Motor neuron (in vitro differentiated cells): ENCODE measurements at regions not wholly inside any gene's neighbourhood (a gene's known extent, or its start where the extent isn't known, plus 50 kb on each side); places are given as distances from the start of the nearest gene placed in this dataset.

Source experiments
- ATAC-seq, 8 experiments: fragments of 200-7000 bp; cut with Tn5 transposase; replicated peaks in 6 of 8; 2 replicates each; pipeline ENCODE4 v1.8.0; 2021; ENCODE audit warnings: mild to moderate bottlenecking in 8 of 8, moderate library complexity in 8 of 8
- H3K27ac ChIP-seq, 2 donors: fragments of 250-450 bp; sonication (Bioruptor Pico); 2 replicates each; pipeline ENCODE4 v1.9.0; 2021; ENCODE audit warnings: antibody characterized with exemption in 2 of 2, mild to moderate bottlenecking in 2 of 2, moderate library complexity in 1 of 2
- H3K4me1 ChIP-seq, 2 donors: fragments of 250-450 bp; sonication (Bioruptor Pico); replicated peaks in 1 of 2; 2 replicates each; pipeline ENCODE4 v1.6.1; 2021; ENCODE audit warnings: antibody characterized with exemption in 2 of 2, mild to moderate bottlenecking in 2 of 2, moderate library complexity in 1 of 2
- H3K4me3 ChIP-seq, 5 donors: fragments of 250-450 bp; sonication (Bioruptor Pico); 2 replicates each; pipeline ENCODE4 v1.9.0; 2021; ENCODE audit warnings: antibody characterized with exemption in 5 of 5, mild to moderate bottlenecking in 5 of 5, moderate library complexity in 4 of 5
- WGBS, 10 experiments: fragments of 450-650 bp; shearing (Covaris generic); methylation state at CpG; one replicate each; pipeline ENCODE4 v1.0.0; 2022; 5-methylcytosine and 5-hydroxymethylcytosine counted together
- in situ Hi-C, 9 experiments: fragments of 400-800 bp; cut with MboI; loops; one replicate each; pipeline ENCODE4 v1.15.0; 2021; ENCODE audit warnings: low sequenced_read_pairs in 9 of 9, low pct_unique_long_range_greater_than_20kb in 2 of 9; ENCODE audit not compliant: unreplicated experiment in 9 of 9

GRCh38 chr11:76721755-76722677 is 51.5 kb upstream of the LRRC32 start:
- H3K4me3 ChIP-seq: no peak overlapping the region
- in situ Hi-C loops: no loop called here
- peaks cover 7 to 8% of the 10 kb centered on the region in 2 donors for H3K4me1 ChIP-seq
- peak; percentile 96 to 98 (median 98) for ATAC-seq
- 0 to 100% (median 23%) methylated on average over 1 to 7 of the region's 25 CpGs for WGBS, 10 experiments
- H3K27ac ChIP-seq: no peak overlapping the region

- WGBS, 10 experiments: 17 to 80% (median 55%) methylated on average over 1 to 2 of the region's 2 CpGs; no CpG with 5 or more reads in 2 of the 10 experiments
- H3K4me1 ChIP-seq: peaks cover under 1 to 8% of the 10 kb centered on the region in 2 donors
- in situ Hi-C loops: no loop called here
- H3K4me3 ChIP-seq: no peak overlapping the region
- H3K27ac ChIP-seq: no peak overlapping the region
- ATAC-seq: no peak
Measured at GRCh38 chr11:76723142-76723541, 52.6 kb upstream of the LRRC32 start.

GRCh38 chr11:76723548-76723947 is 53.0 kb upstream of the LRRC32 start:
- Histone ChIP-seq H3K4me1 (peaks cover 0 to 8% of the 10 kb centered on the region in 2 donors), H3K4me3 (no peak overlapping the region), H3K27ac (no peak overlapping the region)
- 17 to 67% methylated on average over 1 of the region's 1 CpG; no CpG with 5 or more reads in 8 of the 10 experiments for WGBS, 10 experiments
- in situ Hi-C loops: no loop called here
- ATAC-seq: no peak

GRCh38 chr11:76724171-76724768 is 53.7 kb upstream of the LRRC32 start:
- Histone ChIP-seq H3K4me1 (peaks cover 0 to 8% of the 10 kb centered on the region in 2 donors), H3K27ac (no peak overlapping the region), H3K4me3 (no peak overlapping the region)
- no peak for ATAC-seq
- in situ Hi-C loops: no loop called here
- 6 to 70% (median 50%) methylated on average over 2 to 3 of the region's 3 CpGs; no CpG with 5 or more reads in 2 of the 10 experiments for WGBS, 10 experiments

GRCh38 chr11:76728227-76728626 is 54.9 kb upstream of the TSKU start:
- no peak for ATAC-seq
- in situ Hi-C loops: loop anchor here in 5 of 9 experiments (25.0 kb wide), 2 partner anchors 184 to 309 kb away; partner anchors contain the start of gene B3GNT6 (in 4 of the 5)
- Histone ChIP-seq H3K4me3 (no peak overlapping the region), H3K4me1 (no peaks in the 10 kb centered on the region), H3K27ac (no peak overlapping the region)
- 11 to 83% (median 54%) methylated on average over 1 of the region's 1 CpG; no CpG with 5 or more reads in 2 of the 10 experiments for WGBS, 10 experiments

- 63 to 100% (median 83%) methylated on average over 1 of the region's 1 CpG; no CpG with 5 or more reads in 5 of the 10 experiments for WGBS, 10 experiments
- H3K4me1 ChIP-seq: no peaks in the 10 kb centered on the region
- ATAC-seq: no peak
- in situ Hi-C loops: loop anchor here in 5 of 9 experiments (25.0 kb wide), 2 partner anchors 184 to 309 kb away; partner anchors contain the start of gene B3GNT6 (in 4 of the 5)
- no peak overlapping the region for H3K27ac ChIP-seq
- no peak overlapping the region for H3K4me3 ChIP-seq
Measured at GRCh38 chr11:76728778-76729177, 54.4 kb upstream of the TSKU start.

GRCh38 chr11:76729214-76729613 is 53.9 kb upstream of the TSKU start:
- in situ Hi-C loops: loop anchor here in 5 of 9 experiments (25.0 kb wide), 2 partner anchors 183 to 308 kb away; partner anchors contain the start of gene B3GNT6 (in 4 of the 5)
- no peak for ATAC-seq
- Histone ChIP-seq H3K4me1 (no peaks in the 10 kb centered on the region), H3K27ac (no peak overlapping the region), H3K4me3 (no peak overlapping the region)
- 50 to 67% (median 63%) methylated on average over 1 of the region's 1 CpG; no CpG with 5 or more reads in 5 of the 10 experiments for WGBS, 10 experiments

GRCh38 chr11:76730887-76731565 is 52.1 kb upstream of the TSKU start:
- WGBS, 10 experiments: 19 to 83% (median 53%) methylated on average over 1 to 6 of the region's 6 CpGs; no CpG with 5 or more reads in 1 of the 10 experiments
- in situ Hi-C loops: loop anchor here in 5 of 9 experiments (10.0 to 25.0 kb wide), 3 partner anchors 54 to 306 kb away; partner anchors contain the start of genes B3GNT6 (in 4 of the 5) and TSKU (in 1 of the 5)
- no peak for ATAC-seq
- peaks cover 13 to 14% of the 10 kb centered on the region in 2 donors for H3K4me1 ChIP-seq
- H3K27ac ChIP-seq: no peak overlapping the region
- H3K4me3 ChIP-seq: no peak overlapping the region

- ATAC-seq: no peak
- Histone ChIP-seq H3K4me3 (no peak overlapping the region), H3K27ac (no peak overlapping the region), H3K4me1 (peaks cover 15 to 19% of the 10 kb centered on the region in 2 donors)
- WGBS, 10 experiments: 43 to 100% (median 84%) methylated on average over 1 to 2 of the region's 2 CpGs; no CpG with 5 or more reads in 2 of the 10 experiments
- in situ Hi-C loops: loop anchor here in 5 of 9 experiments (10.0 to 25.0 kb wide), 3 partner anchors 52 to 305 kb away; partner anchors contain the start of genes B3GNT6 (in 4 of the 5) and TSKU (in 1 of the 5)
Measured at GRCh38 chr11:76732643-76733042, 50.5 kb upstream of the TSKU start.
